HG03575 (cell line): ENCODE measurements at regions not wholly inside any gene's neighbourhood (a gene's known extent, or its start where the extent isn't known, plus 50 kb on each side); places are given as distances from the start of the nearest gene placed in this dataset.
"Not testable (repeated sequence)": the region's sequence is repeated elsewhere in the genome, so short reads cannot be mapped to it uniquely, and the experiment has no call there.

ENCODE experiments used
- ATAC-seq: cut with Tn5 transposase; IDR thresholded peaks from one replicate; pipeline ENCODE4 v1.9.1; 2021; ENCODE audit not compliant: unreplicated experiment, insufficient number of reproducible peaks, low FRiP score; ENCODE audit errors: extremely low read depth

GRCh38 chr18:1438458-1438910, 533.8 kb downstream of the ADCYAP1 start:
- no peak for ATAC-seq

- no peak for ATAC-seq
These were observed 534.3 kb downstream of the ADCYAP1 start for GRCh38 chr18:1438967-1439366.

GRCh38 chr18:1444062-1444461, 539.4 kb downstream of the ADCYAP1 start:
- not testable (repeated sequence) for ATAC-seq

- ATAC-seq, result no peak
These were observed 542.1 kb downstream of the ADCYAP1 start for GRCh38 chr18:1446765-1447164.

GRCh38 chr18:1452821-1453220, 548.1 kb downstream of the ADCYAP1 start:
- ATAC-seq, result no peak

GRCh38 chr18:1455605-1456004, 550.9 kb downstream of the ADCYAP1 start:
- no peak for ATAC-seq

GRCh38 chr18:1458547-1458946, 553.9 kb downstream of the ADCYAP1 start:
- ATAC-seq, result no peak

GRCh38 chr18:1463981-1464380, 559.3 kb downstream of the ADCYAP1 start:
- no peak for ATAC-seq

GRCh38 chr18:1464444-1465217, 560.0 kb downstream of the ADCYAP1 start:
- ATAC-seq, result no peak

- no peak for ATAC-seq
These were observed 561.4 kb downstream of the ADCYAP1 start for GRCh38 chr18:1466035-1466434.

- no peak for ATAC-seq
These were observed 562.8 kb downstream of the ADCYAP1 start for GRCh38 chr18:1467461-1467964.

- no peak for ATAC-seq
These were observed 563.9 kb downstream of the ADCYAP1 start for GRCh38 chr18:1468550-1468949.

GRCh38 chr18:1475867-1476266, 571.2 kb downstream of the ADCYAP1 start:
- ATAC-seq, result no peak

- ATAC-seq, result no peak
These were observed 575.6 kb downstream of the ADCYAP1 start for GRCh38 chr18:1480309-1480708.

- no peak for ATAC-seq
These were observed 576.9 kb downstream of the ADCYAP1 start for GRCh38 chr18:1481577-1481976.

GRCh38 chr18:1483385-1483784, 578.7 kb downstream of the ADCYAP1 start:
- no peak for ATAC-seq

- ATAC-seq, result no peak
These were observed 582.8 kb downstream of the ADCYAP1 start for GRCh38 chr18:1487457-1487856.

- no peak for ATAC-seq
These were observed 583.7 kb downstream of the ADCYAP1 start for GRCh38 chr18:1488394-1488793.

GRCh38 chr18:1488957-1489356, 584.3 kb downstream of the ADCYAP1 start:
- ATAC-seq, result no peak

- no peak for ATAC-seq
These were observed 590.7 kb downstream of the ADCYAP1 start for GRCh38 chr18:1495387-1495786.

- no peak for ATAC-seq
These were observed 591.4 kb downstream of the ADCYAP1 start for GRCh38 chr18:1496096-1496495.
